UCSD-AML1 (cell line): ENCODE measurements at regions not wholly inside any gene's neighbourhood (a gene's known extent, or its start where the extent isn't known, plus 50 kb on each side); places are given as distances from the start of the nearest gene placed in this dataset.

ENCODE experiments used
- DNase-seq: peaks from one replicate; lab custom pipeline; 2025; ENCODE audit not compliant: unreplicated experiment; lab: John Stamatoyannopoulos, UW

DNA sequence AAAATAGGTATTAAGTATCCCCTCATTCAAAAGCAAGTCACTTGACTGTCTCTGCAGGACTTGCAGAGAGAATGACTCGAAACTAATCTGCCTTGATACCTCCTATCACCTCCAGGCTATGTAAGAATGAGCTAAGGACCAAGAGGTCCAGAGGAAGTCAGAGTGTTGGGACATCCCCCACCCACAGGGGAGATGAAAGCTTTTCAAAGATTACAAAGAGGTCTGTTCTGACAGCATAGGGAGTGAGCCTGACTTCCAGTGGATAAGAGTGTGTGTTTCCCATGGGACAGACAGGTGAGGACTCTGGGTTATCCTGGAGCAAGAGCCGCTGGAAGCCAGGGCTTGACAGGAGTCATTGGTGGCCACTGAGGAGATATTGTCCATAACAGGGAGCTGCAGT is 85.0 kb upstream of the TACR1 start:
- DNase-seq: no peak

DNA sequence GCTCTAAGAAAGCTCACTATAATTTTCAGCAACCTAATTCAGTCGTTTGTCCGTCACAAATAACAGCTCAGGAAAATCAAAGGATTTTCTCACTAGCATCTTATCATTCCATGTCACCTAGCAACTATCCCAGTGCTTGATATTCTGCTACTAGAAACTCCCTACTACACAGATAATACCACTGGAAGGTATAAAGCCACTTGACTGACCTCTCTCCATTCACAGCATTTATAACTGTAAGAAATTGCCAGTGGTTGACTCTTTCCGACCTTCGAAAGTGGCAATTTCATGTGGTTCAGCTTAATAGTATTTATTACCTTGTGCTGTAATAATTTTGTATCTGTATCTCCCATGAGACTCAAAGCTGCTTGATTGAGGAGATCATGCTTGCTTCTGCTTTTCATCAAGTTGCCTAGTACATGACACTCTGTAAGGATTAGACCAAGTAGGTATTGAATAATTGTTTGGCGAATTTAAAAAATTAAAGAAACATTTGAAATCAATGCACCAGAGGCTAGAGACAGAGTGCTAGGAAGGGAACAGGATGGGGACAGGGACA is 79.6 kb upstream of the TACR1 start:
- no peak for DNase-seq

DNA sequence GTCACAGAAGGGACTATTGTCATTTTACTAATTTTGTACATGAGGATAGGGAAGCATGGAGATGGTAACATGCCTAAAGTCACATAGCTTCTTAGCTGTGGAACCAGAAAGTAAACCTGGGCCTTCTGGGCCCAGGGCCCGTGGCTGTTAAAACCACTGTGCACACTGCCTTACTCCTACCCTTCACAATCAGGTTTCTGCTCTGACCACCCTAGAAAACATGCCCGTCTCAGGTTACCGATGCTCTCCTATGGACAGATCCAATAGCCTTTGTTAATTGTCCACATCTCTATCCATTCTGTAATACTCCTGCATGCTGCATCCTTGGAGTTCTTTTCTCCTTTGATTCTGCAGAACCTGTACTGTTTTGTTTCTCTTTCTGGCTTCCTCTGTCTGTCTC is 79.0 kb upstream of the TACR1 start:
- no peak for DNase-seq

DNA sequence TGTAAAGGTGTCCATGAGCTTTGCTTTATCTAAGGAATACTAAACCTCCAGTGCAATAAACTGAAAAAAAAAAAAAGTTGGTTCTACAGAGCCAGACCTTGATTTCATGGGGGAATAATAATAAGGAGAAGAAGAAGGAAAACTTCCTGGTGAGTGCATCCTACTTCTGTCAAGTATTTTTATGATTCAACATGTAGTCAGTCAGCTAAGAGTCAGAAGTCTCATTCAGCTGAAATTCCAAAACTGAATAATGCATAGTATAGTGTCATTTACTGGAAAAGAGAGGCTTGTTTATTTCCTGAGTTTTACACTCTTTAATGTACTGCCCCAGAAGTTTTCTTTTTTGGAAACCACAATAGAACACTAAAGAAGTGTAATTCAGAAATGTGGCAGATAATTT is 77.8 kb upstream of the TACR1 start:
- DNase-seq: no peak

DNA sequence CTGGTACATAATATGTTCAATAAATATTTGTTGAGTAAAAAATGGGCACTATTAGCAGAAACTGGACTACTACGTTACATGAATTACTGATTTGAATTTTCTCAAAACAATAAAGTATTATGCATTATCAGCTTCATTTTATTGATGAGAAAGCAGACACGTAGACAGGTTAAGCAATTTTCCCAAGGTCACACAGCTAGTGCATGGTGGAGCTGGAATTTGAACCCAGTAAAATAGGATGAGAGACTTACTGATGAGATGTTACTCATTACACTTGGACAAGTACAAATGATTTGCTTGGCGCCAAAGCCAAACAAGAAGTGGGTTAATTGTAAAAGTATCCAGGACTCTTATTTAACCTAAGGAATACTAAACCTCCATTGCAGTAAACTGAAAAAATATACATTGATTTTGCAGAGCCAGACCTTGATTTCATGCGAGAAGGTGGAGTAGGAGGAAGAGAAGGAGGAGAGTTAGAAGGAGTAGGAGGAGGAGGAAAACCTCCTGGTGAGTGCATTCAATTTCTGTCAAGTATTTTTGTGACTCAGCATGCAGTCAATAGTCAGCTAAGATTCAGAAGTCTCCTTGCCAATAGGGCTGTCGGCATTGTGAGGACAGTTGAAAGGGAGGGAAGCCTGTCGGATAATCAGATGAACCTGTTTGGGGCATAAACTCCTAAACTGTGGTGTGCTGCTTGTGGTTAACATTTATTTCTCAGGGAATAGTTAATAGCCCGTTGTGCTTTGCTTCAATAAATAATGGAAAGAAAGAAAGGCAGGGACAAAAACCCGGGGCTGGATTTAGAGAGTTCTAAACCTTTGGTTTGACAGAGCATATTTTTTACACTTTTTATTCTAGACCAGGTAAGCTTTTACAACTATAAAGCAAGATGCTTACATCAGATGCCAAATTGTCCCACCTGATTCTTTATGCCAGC is 77.0 kb upstream of the TACR1 start:
- no peak for DNase-seq

DNA sequence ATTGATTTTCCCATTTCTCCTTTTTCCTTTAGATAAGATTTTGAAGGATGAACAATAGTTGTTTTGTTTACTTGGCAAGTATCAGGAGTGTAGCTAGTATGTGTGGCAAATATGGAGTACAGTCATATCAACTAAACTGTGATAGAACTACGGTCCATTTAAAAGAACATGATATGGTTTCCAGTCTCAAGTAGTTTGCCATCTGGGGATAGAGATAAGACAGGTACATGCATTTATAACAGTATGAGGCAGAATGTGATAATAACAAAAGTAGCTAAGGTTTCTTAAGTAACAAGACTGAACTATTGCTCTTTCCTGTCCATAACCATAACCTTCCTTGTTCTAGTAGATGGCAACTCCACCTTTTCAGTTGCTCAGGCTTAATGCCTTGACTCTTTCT is 75.6 kb upstream of the TACR1 start:
- DNase-seq: no peak

DNA sequence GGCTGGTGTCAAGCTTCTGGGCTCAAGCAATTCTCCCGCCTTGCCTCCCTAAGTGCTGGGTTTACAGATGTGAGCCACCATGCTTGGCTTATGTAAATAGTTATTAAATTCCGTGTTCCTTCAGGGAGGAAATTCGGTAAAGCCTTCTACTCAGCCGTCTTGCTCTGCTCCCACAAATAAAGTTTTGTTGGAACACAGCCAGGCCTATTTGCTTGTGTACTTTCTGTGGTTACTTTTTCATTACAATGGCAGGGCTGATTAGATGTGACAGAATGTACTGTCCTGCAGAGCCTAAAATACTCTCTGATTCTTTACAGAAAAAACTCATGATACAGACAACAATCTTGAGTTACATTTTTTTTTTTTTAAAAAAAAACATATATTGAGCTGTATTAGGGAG is 68.8 kb upstream of the TACR1 start:
- DNase-seq: no peak

DNA sequence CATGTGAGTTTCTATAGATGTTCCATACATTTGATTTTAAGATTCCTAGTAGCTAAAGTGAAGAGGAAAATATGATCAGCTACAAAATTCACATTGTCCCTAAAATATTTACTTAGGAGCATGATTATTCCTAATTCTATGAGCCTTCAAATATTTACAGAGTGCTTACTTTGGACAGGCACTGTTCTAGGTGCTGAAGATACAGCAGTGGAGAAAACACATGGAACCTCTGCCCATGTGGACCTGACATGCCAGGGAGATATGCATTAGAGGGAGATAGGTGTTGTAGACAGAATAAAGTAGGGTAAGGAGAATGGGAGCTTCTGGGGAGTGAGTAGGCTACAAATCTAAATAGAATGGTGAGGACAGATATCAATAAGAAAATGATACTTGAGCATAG is 62.6 kb upstream of the TACR1 start:
- DNase-seq: no peak

DNA sequence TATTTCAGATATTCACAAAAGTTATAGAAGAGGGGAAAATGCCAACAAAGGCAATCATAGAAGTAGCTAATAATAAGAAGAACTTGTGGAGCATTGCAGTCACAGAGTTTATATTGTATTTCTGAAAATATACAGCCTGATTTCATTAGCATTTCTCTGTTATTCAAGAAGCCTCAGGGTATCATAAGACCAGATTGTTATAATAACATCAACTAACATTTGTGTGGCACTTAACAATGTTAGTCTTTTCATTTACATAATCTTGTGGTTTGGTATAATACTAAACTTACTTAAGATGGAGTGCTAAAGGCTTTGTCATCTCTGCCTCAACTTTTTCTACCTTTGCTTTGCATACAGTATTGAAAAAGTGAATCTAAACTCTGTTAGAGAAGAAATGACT is 61.6 kb upstream of the TACR1 start:
- no peak for DNase-seq

DNA sequence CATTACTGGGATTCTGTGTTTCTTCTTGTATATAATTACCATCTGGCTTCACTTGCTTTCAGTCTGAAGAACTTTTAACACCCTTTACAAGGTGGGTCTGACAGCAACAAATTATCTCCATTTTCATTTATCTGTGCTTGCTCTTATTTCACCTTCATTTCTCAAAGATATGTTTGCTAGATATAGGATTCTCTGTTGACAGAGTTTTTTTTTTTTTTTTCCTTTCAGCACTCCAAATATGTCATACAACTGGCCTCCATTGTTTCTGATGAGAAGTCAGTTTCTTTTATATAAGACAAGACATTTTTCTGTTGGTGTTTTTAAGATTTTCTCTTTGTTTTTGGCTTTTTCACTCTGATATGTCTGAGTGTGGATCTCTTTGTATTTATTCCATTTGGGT is 59.3 kb upstream of the TACR1 start:
- no peak for DNase-seq

DNA sequence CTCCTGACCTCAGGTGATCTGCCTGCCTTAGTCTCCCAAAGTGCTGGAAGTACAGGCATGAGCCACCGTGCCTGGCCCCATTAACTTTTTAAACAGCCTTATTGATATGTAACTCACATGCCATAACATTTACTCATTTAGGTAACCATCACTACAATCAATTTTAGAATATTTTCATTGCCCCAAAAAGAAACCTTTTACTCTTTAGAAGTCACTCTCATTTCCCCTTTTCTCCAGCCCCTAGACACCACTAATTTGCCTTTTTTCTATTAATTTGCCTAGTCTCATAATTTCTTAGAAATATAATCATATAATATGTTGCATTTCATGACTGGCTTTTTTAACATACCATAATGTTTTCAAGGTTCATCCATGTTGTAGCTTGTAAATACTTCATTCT is 57.2 kb upstream of the TACR1 start:
- no peak for DNase-seq

DNA sequence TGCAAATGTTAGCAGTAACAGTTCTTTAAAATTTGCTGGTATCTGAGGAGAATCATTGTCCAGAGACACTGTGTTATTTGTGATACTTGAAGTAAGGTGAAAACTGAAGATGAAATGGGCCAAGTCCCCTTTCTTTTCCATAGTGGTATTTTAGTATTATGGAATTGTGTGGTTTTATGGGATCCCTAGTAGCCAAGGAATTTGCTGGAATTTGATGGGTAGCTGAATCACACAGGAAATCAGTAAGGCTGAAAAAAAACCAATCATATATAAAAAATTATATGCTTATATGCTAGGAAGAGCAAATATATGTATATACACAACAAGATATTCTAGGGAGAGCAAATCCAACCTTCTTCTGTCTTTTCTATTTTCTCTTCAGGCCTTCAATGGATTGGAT is 54.2 kb upstream of the TACR1 start:
- no peak for DNase-seq

DNA sequence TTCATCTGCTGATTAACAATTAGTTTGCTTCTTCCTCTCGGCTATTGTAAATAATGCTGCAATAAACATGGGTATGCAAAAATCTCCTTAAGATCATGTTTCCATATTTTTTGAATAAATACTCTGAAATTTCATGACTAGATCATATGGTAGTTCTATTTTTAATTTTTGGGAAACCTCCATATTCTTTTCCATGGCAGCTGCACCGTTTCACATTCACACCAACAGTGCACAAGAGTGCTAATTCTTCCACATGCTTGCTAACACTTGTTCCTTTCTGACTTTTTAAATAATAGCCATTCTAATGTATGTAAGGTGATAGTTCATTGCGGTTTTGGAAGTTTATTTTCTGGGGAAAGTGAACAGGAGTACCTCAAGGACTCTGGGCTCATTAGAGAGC is 52.6 kb upstream of the TACR1 start:
- no peak for DNase-seq
